ENCODE measurements at regions not wholly inside any gene's neighbourhood (a gene's known extent, or its start where the extent isn't known, plus 50 kb on each side); places are given as distances from the start of the nearest gene placed in this dataset.

DNA sequence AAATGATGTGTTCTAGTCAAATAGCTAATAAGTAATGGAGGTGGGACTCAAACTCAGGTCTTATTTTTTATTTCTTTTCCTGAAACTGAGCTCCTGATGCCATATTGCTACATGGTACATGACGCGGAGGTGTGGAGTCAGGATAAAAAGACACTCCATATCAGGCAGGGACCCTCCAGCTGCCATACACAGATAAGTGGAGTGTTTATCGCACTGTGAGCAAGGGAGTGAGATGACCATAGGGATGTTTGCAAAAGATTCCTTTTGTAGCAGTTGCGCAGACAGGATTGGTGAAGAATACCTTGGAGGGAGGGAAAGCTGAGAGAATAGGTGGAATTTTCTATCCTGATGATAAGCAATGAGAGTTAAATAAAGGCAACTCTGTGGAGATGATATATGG is 657.2 kb downstream of the RNF144A start (continued):
- TF ChIP-seq, protein P1, sequence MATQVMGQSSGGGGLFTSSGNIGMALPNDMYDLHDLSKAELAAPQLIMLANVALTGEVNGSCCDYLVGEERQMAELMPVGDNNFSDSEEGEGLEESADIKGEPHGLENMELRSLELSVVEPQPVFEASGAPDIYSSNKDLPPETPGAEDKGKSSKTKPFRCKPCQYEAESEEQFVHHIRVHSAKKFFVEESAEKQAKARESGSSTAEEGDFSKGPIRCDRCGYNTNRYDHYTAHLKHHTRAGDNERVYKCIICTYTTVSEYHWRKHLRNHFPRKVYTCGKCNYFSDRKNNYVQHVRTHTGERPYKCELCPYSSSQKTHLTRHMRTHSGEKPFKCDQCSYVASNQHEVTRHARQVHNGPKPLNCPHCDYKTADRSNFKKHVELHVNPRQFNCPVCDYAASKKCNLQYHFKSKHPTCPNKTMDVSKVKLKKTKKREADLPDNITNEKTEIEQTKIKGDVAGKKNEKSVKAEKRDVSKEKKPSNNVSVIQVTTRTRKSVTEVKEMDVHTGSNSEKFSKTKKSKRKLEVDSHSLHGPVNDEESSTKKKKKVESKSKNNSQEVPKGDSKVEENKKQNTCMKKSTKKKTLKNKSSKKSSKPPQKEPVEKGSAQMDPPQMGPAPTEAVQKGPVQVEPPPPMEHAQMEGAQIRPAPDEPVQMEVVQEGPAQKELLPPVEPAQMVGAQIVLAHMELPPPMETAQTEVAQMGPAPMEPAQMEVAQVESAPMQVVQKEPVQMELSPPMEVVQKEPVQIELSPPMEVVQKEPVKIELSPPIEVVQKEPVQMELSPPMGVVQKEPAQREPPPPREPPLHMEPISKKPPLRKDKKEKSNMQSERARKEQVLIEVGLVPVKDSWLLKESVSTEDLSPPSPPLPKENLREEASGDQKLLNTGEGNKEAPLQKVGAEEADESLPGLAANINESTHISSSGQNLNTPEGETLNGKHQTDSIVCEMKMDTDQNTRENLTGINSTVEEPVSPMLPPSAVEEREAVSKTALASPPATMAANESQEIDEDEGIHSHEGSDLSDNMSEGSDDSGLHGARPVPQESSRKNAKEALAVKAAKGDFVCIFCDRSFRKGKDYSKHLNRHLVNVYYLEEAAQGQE (IDR thresholded peaks at IDR 0.05; ENCODE audit: borderline replicate concordance) = no peak
- TF ChIP-seq, protein P1 (CRISPR knock-in tag; IDR thresholded peaks at IDR 0.05; ENCODE audit: low read depth) = no peak
- TF ChIP-seq DDX20 (tag; IDR thresholded peaks at IDR 0.05; ENCODE audit: low read depth) (no peak), NELFE (IDR thresholded peaks at IDR 0.05; ENCODE audit: insufficient read depth, insufficient read length) (no peak), CAMTA2 (CRISPR knock-in tag; conservative IDR thresholded peaks at IDR 0.05) (no peak), ZNF699 (CRISPR knock-in tag; IDR thresholded peaks at IDR 0.05; ENCODE audit: insufficient replicate concordance) (no peak), JUNB (CRISPR knock-in tag; conservative IDR thresholded peaks at IDR 0.05) (no peak), SMAD3 (CRISPR knock-in tag; conservative IDR thresholded peaks at IDR 0.05) (no peak), JUND (IDR thresholded peaks at IDR 0.05; ENCODE audit: borderline replicate concordance, low read depth, low read length) (no peak), JUND (tag; IDR thresholded peaks at IDR 0.05; ENCODE audit: borderline replicate concordance, low read depth, low read length) (no peak), NRF1 (conservative IDR thresholded peaks at IDR 0.05 in 1 of 2, IDR thresholded peaks at IDR 0.05 in 1 of 2) (0 out of 4 replicates have a peak, but pooled peaks of 1 of the 2 experiments have one; percentile 9), RBM14 (IDR thresholded peaks at IDR 0.05; ENCODE audit: borderline replicate concordance, insufficient read depth, low read depth, low read length) (no peak), ASH1L (IDR thresholded peaks at IDR 0.05; ENCODE audit: borderline replicate concordance, low read depth, partially characterized antibody) (no peak), MTF1 (CRISPR knock-in tag; IDR thresholded peaks at IDR 0.05; ENCODE audit: borderline replicate concordance) (no peak), PURB (CRISPR knock-in tag; IDR thresholded peaks at IDR 0.05; ENCODE audit: low read depth) (no peak), ZNF75A (CRISPR knock-in tag; IDR thresholded peaks at IDR 0.05) (no peak), POLR3A (IDR thresholded peaks at IDR 0.05; ENCODE audit: borderline replicate concordance, extremely low read depth, insufficient read depth, insufficient read length) (no peak), MAFG (tag; conservative IDR thresholded peaks at IDR 0.05) (no peak), CHD2 (IDR thresholded peaks at IDR 0.05; ENCODE audit: low read depth, low read length) (no peak), POLR2AphosphoS5 (IDR thresholded peaks at IDR 0.05; ENCODE audit: control insufficient read depth, insufficient read depth, low read depth, low read length) (0 out of 2 replicates have a peak, but pooled peaks have one; percentile 18), CBFA2T3 (IDR thresholded peaks at IDR 0.05) (peak; percentile 82)
- TF ChIP-seq, protein P2, sequence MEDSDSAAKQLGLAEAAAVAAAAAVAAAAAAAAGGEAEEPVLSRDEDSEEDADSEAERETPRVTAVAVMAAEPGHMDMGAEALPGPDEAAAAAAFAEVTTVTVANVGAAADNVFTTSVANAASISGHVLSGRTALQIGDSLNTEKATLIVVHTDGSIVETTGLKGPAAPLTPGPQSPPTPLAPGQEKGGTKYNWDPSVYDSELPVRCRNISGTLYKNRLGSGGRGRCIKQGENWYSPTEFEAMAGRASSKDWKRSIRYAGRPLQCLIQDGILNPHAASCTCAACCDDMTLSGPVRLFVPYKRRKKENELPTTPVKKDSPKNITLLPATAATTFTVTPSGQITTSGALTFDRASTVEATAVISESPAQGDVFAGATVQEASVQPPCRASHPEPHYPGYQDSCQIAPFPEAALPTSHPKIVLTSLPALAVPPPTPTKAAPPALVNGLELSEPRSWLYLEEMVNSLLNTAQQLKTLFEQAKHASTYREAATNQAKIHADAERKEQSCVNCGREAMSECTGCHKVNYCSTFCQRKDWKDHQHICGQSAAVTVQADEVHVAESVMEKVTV (CRISPR knock-in tag; IDR thresholded peaks at IDR 0.05) = no peak

All from K562 (cell line).